GM12875 (cell line): ENCODE measurements at regions not wholly inside any gene's neighbourhood (a gene's known extent, or its start where the extent isn't known, plus 50 kb on each side); places are given as distances from the start of the nearest gene placed in this dataset.

Experiments
- H3K4me3 ChIP-seq: one replicate; pipeline ENCODE4 v1.5.1; 2011; ENCODE audit warnings: low read depth, low read length, control low read depth
- TF ChIP-seq, protein P1 (sequence below): IDR thresholded peaks from 2 replicates; pipeline ENCODE4 v1.5.1; 2011; ENCODE audit warnings: low read depth, mild to moderate bottlenecking, control low read depth, inconsistent platforms, low read length, moderate library complexity, borderline replicate concordance; ENCODE audit not compliant: insufficient read depth

DNA sequence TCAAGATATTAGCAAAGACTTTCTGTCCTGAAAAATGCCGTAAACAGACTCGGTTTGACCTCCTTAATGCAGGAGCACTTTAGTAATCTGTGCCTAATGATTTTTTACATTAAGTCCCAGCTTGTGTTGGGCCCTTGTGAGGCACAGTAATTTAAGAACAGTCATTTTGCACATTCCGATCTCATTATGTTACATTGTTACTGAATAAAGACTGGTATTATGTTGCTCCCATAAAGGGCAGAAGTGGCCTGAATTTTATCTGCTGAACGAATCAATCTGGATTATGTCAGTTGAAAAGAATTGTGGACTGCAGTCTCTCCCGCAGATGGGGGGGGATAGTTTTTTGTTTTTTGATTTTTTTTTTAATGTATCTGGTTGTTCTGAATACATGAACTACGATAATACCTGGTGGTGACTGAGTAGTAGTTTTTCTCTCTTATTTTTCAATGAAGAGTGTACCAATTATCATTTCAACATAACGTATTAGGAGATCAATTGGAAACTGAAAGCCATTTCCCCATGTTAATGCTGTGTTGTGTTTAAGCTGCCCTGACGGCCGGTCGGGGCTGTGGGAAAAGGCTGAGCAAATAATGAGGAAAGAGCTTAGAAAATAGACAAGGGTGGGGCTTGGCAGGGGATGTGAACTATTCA is 290.2 kb downstream of the ZNF536 start:
- TF ChIP-seq, protein P1, sequence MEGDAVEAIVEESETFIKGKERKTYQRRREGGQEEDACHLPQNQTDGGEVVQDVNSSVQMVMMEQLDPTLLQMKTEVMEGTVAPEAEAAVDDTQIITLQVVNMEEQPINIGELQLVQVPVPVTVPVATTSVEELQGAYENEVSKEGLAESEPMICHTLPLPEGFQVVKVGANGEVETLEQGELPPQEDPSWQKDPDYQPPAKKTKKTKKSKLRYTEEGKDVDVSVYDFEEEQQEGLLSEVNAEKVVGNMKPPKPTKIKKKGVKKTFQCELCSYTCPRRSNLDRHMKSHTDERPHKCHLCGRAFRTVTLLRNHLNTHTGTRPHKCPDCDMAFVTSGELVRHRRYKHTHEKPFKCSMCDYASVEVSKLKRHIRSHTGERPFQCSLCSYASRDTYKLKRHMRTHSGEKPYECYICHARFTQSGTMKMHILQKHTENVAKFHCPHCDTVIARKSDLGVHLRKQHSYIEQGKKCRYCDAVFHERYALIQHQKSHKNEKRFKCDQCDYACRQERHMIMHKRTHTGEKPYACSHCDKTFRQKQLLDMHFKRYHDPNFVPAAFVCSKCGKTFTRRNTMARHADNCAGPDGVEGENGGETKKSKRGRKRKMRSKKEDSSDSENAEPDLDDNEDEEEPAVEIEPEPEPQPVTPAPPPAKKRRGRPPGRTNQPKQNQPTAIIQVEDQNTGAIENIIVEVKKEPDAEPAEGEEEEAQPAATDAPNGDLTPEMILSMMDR: no peak
- no peak overlapping the region for H3K4me3 ChIP-seq

DNA sequence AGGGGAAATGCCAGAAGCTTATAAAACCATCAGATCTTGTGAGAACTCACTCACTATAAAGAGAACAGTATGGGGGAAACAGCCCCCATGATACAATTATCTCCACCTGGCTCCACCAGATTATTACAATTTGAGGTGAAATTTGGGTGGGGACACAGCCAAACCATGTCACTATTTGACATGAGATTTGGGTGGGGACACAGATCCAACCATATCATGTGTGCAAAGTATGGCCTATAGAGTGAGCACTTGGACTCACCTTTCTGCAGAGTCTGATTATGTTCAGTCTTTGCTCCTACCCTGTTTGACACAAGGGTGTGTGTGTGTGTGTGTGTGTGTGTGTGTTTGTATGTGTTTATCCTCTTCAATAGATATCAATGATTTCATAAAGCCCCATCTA is 287.5 kb downstream of the ZNF536 start:
- TF ChIP-seq, protein P1: no peak
- no peak overlapping the region for H3K4me3 ChIP-seq

DNA sequence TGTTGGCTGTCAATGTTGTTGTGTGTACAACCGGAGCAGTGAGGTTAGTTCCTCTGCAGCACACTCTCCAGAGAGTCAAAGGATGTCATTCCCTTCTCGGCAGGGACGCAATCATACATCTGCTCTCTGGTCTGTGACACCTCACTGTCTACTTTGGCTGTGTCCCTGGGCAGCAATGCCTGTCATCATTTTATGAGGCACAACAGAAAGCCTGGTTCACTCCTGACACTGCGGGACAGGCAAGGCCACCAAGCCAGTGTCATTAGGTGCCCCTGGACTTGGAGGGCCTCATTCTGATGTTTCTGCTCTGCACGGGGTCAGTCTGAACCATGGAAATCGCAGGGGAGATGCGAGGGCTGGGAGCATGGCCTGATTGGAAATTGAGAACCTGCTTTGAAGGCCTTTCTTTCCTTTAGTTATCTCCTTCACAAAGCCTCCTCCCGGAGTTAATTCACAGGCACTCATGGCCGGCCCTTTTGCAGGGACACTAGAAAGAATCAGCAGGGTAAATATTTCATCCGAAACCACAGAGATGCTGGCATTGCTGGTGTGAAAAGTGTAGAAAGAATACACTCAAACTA is 284.4 kb downstream of the ZNF536 start:
- no peak overlapping the region for H3K4me3 ChIP-seq
- TF ChIP-seq, protein P1: no peak

DNA sequence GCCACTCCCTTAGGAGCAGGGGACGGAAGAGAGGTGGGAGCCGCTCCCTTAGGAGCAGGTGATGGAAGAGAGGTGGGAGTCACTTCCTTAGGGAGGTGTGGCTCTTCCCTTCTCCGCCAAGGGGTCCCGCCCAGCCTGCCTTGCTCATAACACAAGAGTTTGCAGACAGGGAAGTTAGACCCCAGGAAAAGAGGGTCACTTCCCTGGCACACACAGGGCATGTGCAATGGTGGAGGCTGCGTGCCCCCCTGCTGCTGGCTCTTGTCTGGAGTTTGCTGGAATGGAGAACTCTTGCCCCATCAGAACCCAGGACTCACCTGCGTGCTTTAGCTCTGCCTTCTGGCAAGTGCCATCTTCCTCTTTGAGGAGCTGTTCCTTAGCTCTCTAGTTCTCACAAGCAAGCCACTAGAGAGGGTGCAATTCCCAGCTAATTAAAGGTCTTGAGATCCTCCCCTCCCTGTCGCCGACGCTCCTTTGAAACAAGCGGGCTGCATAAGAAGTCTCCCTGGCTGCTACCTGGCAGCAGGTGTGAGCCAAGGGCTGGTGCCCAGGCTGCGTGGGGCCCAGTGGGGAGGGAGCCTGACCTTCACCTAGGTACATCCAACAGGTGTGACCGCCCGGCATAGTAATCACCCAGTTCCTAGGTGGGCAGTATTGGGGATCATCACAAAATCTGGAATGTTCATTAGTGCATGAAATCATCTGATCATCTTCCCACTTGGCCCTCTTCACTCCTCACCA is 281.6 kb downstream of the ZNF536 start:
- H3K4me3 ChIP-seq: no peak overlapping the region
- TF ChIP-seq, protein P1: no peak

DNA sequence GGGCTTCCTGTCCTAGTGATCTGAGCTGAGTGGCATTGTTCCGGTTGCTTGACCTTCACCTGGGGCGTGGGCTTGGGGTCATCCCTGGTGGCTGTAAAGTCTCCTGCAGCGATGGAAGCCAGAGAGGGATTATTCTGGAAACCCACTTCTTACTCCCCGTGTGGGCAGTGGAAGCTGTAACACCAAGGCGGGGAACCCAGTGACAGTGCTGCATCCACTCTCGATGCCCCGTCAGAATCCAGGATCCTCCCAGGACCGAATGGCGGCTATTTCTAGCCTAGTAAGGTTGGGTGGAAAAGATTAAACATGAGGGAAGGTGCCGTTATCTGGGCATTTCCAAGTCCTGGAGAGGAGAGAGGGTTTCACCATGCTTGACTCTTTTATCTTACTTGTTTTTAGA is 280.6 kb downstream of the ZNF536 start:
- TF ChIP-seq, protein P1: no peak
- no peak overlapping the region for H3K4me3 ChIP-seq

DNA sequence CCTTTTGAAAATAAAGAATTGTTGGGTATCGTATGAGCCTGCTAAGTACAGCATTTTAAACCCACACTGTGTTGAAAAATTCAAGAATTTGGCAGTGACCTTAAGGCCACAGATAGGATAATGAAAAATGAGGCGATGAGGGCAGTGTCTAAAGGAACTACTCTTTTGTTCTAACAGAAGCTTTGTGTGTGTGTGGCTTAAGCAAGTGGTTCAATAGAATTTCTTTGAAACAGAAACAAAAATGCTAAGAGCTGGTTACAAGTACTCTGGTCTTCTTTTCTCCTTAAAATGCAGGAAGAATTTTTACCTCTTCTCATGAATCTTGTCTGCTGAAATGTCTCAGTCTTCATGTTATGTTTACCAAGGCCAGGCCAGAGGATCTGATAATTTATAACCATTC is 279.5 kb downstream of the ZNF536 start:
- TF ChIP-seq, protein P1: no peak
- no peak overlapping the region for H3K4me3 ChIP-seq
